ENCODE measurements at regions not wholly inside any gene's neighbourhood (a gene's known extent, or its start where the extent isn't known, plus 50 kb on each side); places are given as distances from the start of the nearest gene placed in this dataset.
A peak's percentile ranks its signal among the peaks of the same experiment; 100 is the strongest.

GRCh38 chr13:40343550-40344269, 322.7 kb downstream of the FOXO1 start:
- FAIRE-seq (no peak), DNase-seq (ENCODE audit: low read depth) (no peak)
- H3K27me3 ChIP-seq (ENCODE audit: insufficient read depth, low read length), result no peaks in the 10 kb centered on the region
- H3K9me3 ChIP-seq (ENCODE audit: insufficient read depth, low read depth, low read length), result no peaks in the 10 kb centered on the region
- H3K4me3 Mint-ChIP-seq (ENCODE audit: unreplicated experiment), result no peak overlapping the region
- H3K4me1 ChIP-seq (ENCODE audit: insufficient read depth, low read length), result peaks cover 5% of the 10 kb centered on the region
- H2AFZ ChIP-seq (ENCODE audit: low read depth, low read length), result no peak overlapping the region
- H3K9ac ChIP-seq (ENCODE audit: low read length), result no peak overlapping the region
- H3K4me3 ChIP-seq (ENCODE audit: insufficient read depth, low read depth, low read length), result no peak overlapping the region
- H4K20me1 ChIP-seq (ENCODE audit: insufficient read depth, low read length), result no peaks in the 10 kb centered on the region
- no peak for TF ChIP-seq EZH2 (IDR thresholded peaks at IDR 0.05; ENCODE audit: insufficient read depth, low read length)
- TF ChIP-seq, protein P1, sequence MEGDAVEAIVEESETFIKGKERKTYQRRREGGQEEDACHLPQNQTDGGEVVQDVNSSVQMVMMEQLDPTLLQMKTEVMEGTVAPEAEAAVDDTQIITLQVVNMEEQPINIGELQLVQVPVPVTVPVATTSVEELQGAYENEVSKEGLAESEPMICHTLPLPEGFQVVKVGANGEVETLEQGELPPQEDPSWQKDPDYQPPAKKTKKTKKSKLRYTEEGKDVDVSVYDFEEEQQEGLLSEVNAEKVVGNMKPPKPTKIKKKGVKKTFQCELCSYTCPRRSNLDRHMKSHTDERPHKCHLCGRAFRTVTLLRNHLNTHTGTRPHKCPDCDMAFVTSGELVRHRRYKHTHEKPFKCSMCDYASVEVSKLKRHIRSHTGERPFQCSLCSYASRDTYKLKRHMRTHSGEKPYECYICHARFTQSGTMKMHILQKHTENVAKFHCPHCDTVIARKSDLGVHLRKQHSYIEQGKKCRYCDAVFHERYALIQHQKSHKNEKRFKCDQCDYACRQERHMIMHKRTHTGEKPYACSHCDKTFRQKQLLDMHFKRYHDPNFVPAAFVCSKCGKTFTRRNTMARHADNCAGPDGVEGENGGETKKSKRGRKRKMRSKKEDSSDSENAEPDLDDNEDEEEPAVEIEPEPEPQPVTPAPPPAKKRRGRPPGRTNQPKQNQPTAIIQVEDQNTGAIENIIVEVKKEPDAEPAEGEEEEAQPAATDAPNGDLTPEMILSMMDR (IDR thresholded peaks at IDR 0.05; ENCODE audit: insufficient read depth, low read depth, low read length), result no peak
- no peak overlapping the region for H3K27ac ChIP-seq (ENCODE audit: low read depth, low read length)
- H3K9me3 Mint-ChIP-seq (ENCODE audit: unreplicated experiment), result peaks cover 6% of the 10 kb centered on the region
- no peaks in the 10 kb centered on the region for H3K79me2 ChIP-seq (ENCODE audit: insufficient read depth, low read length)
- peaks cover 6% of the 10 kb centered on the region for H3K27me3 Mint-ChIP-seq (ENCODE audit: low read depth, unreplicated experiment)
- no peak overlapping the region for H3K4me2 ChIP-seq (ENCODE audit: low read length)
- peaks cover 32% of the 10 kb centered on the region for H3K4me1 Mint-ChIP-seq (ENCODE audit: low read depth, unreplicated experiment)
- no peaks in the 10 kb centered on the region for H3K36me3 Mint-ChIP-seq (ENCODE audit: low read depth, unreplicated experiment)
- no peaks in the 10 kb centered on the region for H3K36me3 ChIP-seq (ENCODE audit: insufficient read depth, low read length)
- H3K27ac Mint-ChIP-seq (ENCODE audit: unreplicated experiment), result no peak overlapping the region

- Histone ChIP-seq H3K9ac (ENCODE audit: low read length) (no peak overlapping the region), H2AFZ (ENCODE audit: low read depth, low read length) (no peak overlapping the region), H3K27me3 (ENCODE audit: insufficient read depth, low read length) (no peaks in the 10 kb centered on the region), H3K36me3 (ENCODE audit: insufficient read depth, low read length) (no peaks in the 10 kb centered on the region), H3K4me1 (ENCODE audit: insufficient read depth, low read length) (peaks cover 5% of the 10 kb centered on the region), H3K27ac (ENCODE audit: low read depth, low read length) (no peak overlapping the region), H3K4me2 (ENCODE audit: low read length) (no peak overlapping the region), H3K79me2 (ENCODE audit: insufficient read depth, low read length) (no peaks in the 10 kb centered on the region), H3K9me3 (ENCODE audit: insufficient read depth, low read depth, low read length) (no peaks in the 10 kb centered on the region), H3K4me3 (ENCODE audit: insufficient read depth, low read depth, low read length) (no peak overlapping the region), H4K20me1 (ENCODE audit: insufficient read depth, low read length) (no peaks in the 10 kb centered on the region)
- Mint-ChIP-seq H3K4me3 (ENCODE audit: unreplicated experiment) (no peak overlapping the region), H3K27me3 (ENCODE audit: low read depth, unreplicated experiment) (peaks cover 6% of the 10 kb centered on the region), H3K4me1 (ENCODE audit: low read depth, unreplicated experiment) (peaks cover 32% of the 10 kb centered on the region), H3K27ac (ENCODE audit: unreplicated experiment) (no peak overlapping the region), H3K36me3 (ENCODE audit: low read depth, unreplicated experiment) (no peaks in the 10 kb centered on the region), H3K9me3 (ENCODE audit: unreplicated experiment) (peaks cover 6% of the 10 kb centered on the region)
- FAIRE-seq (no peak), DNase-seq (ENCODE audit: low read depth) (peak; percentile 46)
- TF ChIP-seq EZH2 (IDR thresholded peaks at IDR 0.05; ENCODE audit: insufficient read depth, low read length), result no peak
- TF ChIP-seq, protein P1 (IDR thresholded peaks at IDR 0.05; ENCODE audit: insufficient read depth, low read depth, low read length), result no peak
Observed at GRCh38 chr13:40344270-40345148, 321.9 kb downstream of the FOXO1 start.

Data from astrocyte (in vitro differentiated cells and primary cell).